Colon (tissue), 2 donors: ENCODE measurements at regions not wholly inside any gene's neighbourhood (a gene's known extent, or its start where the extent isn't known, plus 50 kb on each side); places are given as distances from the start of the nearest gene placed in this dataset.

Source experiments
- FAIRE-seq: peaks from 2 replicates; lab custom pipeline; 2012; peaks lifted over from hg19 to GRCh38; lab: Jason Lieb, UNC
- donor health status: control.
- donor health status: control.

GRCh38 chr6:113464960-113465359, 392.2 kb upstream of the MARCKS start:
- FAIRE-seq = no peak

- FAIRE-seq = no peak
These were observed 390.6 kb upstream of the MARCKS start for GRCh38 chr6:113466526-113466925.

- FAIRE-seq = no peak
These were observed 381.8 kb upstream of the MARCKS start for GRCh38 chr6:113475392-113475791.

GRCh38 chr6:113476937-113477839, 380.0 kb upstream of the MARCKS start:
- FAIRE-seq = no peak

- no peak for FAIRE-seq
These were observed 376.5 kb upstream of the MARCKS start for GRCh38 chr6:113480616-113481015.

- FAIRE-seq = no peak
These were observed 375.7 kb upstream of the MARCKS start for GRCh38 chr6:113481458-113481857.

GRCh38 chr6:113481910-113482309, 375.2 kb upstream of the MARCKS start:
- FAIRE-seq = no peak

- no peak for FAIRE-seq
These were observed 374.4 kb upstream of the MARCKS start for GRCh38 chr6:113482771-113483170.

GRCh38 chr6:113486199-113486598, 370.9 kb upstream of the MARCKS start:
- FAIRE-seq = no peak

GRCh38 chr6:113487489-113488058, 369.6 kb upstream of the MARCKS start:
- FAIRE-seq = no peak

GRCh38 chr6:113488061-113488460, 369.1 kb upstream of the MARCKS start:
- FAIRE-seq = no peak

GRCh38 chr6:113488812-113489685, 368.1 kb upstream of the MARCKS start:
- no peak for FAIRE-seq

GRCh38 chr6:113489952-113490746, 367.0 kb upstream of the MARCKS start:
- no peak for FAIRE-seq

- no peak for FAIRE-seq
These were observed 365.8 kb upstream of the MARCKS start for GRCh38 chr6:113491376-113491775.

GRCh38 chr6:113493991-113494390, 363.2 kb upstream of the MARCKS start:
- FAIRE-seq = no peak

GRCh38 chr6:113495521-113495920, 361.6 kb upstream of the MARCKS start:
- no peak for FAIRE-seq

- FAIRE-seq = no peak
These were observed 361.0 kb upstream of the MARCKS start for GRCh38 chr6:113496166-113496565.

- FAIRE-seq = no peak
These were observed 356.9 kb upstream of the MARCKS start for GRCh38 chr6:113500221-113500620.

GRCh38 chr6:113505084-113505699, 352.0 kb upstream of the MARCKS start:
- FAIRE-seq = no peak

GRCh38 chr6:113508249-113508648, 348.9 kb upstream of the MARCKS start:
- no peak for FAIRE-seq

- no peak for FAIRE-seq
These were observed 346.0 kb upstream of the MARCKS start for GRCh38 chr6:113511100-113511499.
